ENCODE measurements at regions not wholly inside any gene's neighbourhood (a gene's known extent, or its start where the extent isn't known, plus 50 kb on each side); places are given as distances from the start of the nearest gene placed in this dataset.

DNA sequence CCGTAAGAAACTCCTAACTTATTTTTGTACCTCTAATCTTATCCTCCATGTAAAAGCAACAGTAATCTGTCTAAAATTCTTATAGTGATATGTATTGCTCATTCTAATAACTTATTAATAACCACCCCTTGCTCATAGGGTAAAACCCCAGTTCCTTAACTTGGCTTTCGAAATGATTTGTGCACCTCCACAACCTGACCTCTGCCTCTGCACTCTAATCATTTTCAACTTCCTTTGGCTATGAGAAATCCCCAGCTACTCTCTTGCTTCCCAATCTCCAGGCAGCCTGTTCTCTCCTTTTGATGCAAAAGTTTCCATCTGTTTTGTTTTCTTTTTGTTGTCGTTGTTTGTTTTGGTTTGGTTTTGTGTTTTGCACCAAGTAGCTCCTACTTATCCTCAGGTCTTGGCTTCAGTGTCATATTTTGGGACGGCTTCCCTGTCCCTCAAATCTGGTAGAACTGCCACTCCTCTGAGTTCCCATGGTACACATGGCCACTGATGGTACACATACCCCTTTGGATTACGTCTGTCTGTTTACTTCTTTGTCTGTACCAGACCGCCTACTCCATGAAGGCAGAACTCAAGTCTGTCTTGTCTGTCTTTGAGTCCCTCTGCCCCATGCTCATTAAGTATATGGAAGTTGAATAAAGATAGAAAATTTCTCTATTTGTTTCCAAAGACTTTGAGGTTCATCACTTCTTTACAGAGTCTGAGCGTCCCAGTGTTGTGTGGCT lies 105.6 kb upstream of the TGFBR2 start:
- no peak for TF ChIP-seq POLR2AphosphoS5 (IDR thresholded peaks at IDR 0.05; ENCODE audit: insufficient read depth in 1 of 2, low read depth in 1 of 2)
- TF ChIP-seq, protein P1, sequence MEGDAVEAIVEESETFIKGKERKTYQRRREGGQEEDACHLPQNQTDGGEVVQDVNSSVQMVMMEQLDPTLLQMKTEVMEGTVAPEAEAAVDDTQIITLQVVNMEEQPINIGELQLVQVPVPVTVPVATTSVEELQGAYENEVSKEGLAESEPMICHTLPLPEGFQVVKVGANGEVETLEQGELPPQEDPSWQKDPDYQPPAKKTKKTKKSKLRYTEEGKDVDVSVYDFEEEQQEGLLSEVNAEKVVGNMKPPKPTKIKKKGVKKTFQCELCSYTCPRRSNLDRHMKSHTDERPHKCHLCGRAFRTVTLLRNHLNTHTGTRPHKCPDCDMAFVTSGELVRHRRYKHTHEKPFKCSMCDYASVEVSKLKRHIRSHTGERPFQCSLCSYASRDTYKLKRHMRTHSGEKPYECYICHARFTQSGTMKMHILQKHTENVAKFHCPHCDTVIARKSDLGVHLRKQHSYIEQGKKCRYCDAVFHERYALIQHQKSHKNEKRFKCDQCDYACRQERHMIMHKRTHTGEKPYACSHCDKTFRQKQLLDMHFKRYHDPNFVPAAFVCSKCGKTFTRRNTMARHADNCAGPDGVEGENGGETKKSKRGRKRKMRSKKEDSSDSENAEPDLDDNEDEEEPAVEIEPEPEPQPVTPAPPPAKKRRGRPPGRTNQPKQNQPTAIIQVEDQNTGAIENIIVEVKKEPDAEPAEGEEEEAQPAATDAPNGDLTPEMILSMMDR (IDR thresholded peaks at IDR 0.05): no peak
